ENCODE measurements at regions not wholly inside any gene's neighbourhood (a gene's known extent, or its start where the extent isn't known, plus 50 kb on each side); places are given as distances from the start of the nearest gene placed in this dataset.

DNA sequence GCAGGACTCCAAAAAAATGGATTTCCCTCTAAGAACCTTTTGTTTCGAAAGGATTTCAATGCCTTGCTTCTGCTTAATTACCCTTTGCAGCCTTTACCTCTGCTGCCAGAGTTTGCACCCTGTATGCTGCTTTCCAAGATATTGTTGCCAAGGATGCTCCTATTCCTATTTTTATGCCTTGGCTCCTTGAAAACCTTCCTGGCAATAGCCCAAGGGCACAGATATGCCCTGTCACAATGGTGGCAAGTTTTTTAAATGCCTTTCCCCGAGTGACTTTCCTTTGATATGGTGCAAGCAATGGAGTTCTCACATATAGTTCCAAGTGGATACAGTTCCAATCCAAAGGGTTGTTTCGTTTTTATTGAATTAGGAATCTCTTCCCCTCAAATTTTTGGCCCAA, 1983.0 kb downstream of the MRPL39 start:
- H3K9me3 ChIP-seq (ENCODE audit: control insufficient read depth in 4 of 4, low read length in 3 of 4): no peaks in the 10 kb centered on the region
- H3K36me3 ChIP-seq (ENCODE audit: control insufficient read depth in 4 of 4, insufficient read depth in 3 of 4, low read depth in 1 of 4, low read length in 3 of 4): no peaks in the 10 kb centered on the region
- H3K27ac ChIP-seq (ENCODE audit: low read depth in 1 of 2, low read length in 2 of 2): no peak overlapping the region
- 48% methylated on average over 3 of the region's 3 CpGs for WGBS
- H3K27me3 ChIP-seq (ENCODE audit: control insufficient read depth in 4 of 4, insufficient read depth in 4 of 4, low read length in 3 of 4): no peaks in the 10 kb centered on the region
- no peaks in the 10 kb centered on the region for H3K4me1 ChIP-seq (ENCODE audit: control insufficient read depth in 4 of 4, insufficient read depth in 4 of 4, low read length in 3 of 4)
- H3K9ac ChIP-seq (ENCODE audit: low read depth in 1 of 2, low read length in 2 of 2): no peak overlapping the region
- no peak for TF ChIP-seq TAF1 (conservative IDR thresholded peaks at IDR 0.05)
- TF ChIP-seq FOXA1 (IDR thresholded peaks at IDR 0.05): no peak
- TF ChIP-seq, protein P1, sequence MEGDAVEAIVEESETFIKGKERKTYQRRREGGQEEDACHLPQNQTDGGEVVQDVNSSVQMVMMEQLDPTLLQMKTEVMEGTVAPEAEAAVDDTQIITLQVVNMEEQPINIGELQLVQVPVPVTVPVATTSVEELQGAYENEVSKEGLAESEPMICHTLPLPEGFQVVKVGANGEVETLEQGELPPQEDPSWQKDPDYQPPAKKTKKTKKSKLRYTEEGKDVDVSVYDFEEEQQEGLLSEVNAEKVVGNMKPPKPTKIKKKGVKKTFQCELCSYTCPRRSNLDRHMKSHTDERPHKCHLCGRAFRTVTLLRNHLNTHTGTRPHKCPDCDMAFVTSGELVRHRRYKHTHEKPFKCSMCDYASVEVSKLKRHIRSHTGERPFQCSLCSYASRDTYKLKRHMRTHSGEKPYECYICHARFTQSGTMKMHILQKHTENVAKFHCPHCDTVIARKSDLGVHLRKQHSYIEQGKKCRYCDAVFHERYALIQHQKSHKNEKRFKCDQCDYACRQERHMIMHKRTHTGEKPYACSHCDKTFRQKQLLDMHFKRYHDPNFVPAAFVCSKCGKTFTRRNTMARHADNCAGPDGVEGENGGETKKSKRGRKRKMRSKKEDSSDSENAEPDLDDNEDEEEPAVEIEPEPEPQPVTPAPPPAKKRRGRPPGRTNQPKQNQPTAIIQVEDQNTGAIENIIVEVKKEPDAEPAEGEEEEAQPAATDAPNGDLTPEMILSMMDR (IDR thresholded peaks at IDR 0.05; ENCODE audit: low read depth, low read length, missing input control): no peak
- TF ChIP-seq ATF3 (IDR thresholded peaks at IDR 0.05): no peak
- no peak for TF ChIP-seq JUND (IDR thresholded peaks at IDR 0.05)
- no peak overlapping the region for H3K4me3 ChIP-seq (ENCODE audit: low read depth in 1 of 3, low read length in 3 of 3)
- DNase-seq (ENCODE audit: low spot score): no peak

GRCh38 chr21:23613014-23613413, 1994.3 kb downstream of the MRPL39 start:
- H3K4me1 ChIP-seq (ENCODE audit: control insufficient read depth in 4 of 4, insufficient read depth in 4 of 4, low read length in 3 of 4): no peaks in the 10 kb centered on the region
- no peaks in the 10 kb centered on the region for H3K27me3 ChIP-seq (ENCODE audit: control insufficient read depth in 4 of 4, insufficient read depth in 4 of 4, low read length in 3 of 4)
- no peak overlapping the region for H3K9ac ChIP-seq (ENCODE audit: low read depth in 1 of 2, low read length in 2 of 2)
- TF ChIP-seq RAD21 (IDR thresholded peaks at IDR 0.05): no peak
- no peak overlapping the region for H3K27ac ChIP-seq (ENCODE audit: low read depth in 1 of 2, low read length in 2 of 2)
- H3K36me3 ChIP-seq (ENCODE audit: control insufficient read depth in 4 of 4, insufficient read depth in 3 of 4, low read depth in 1 of 4, low read length in 3 of 4): no peaks in the 10 kb centered on the region
- 66% methylated on average over 4 of the region's 4 CpGs for WGBS
- peaks cover 0 to 2% (median 0%) of the 10 kb centered on the region in 4 donors for H3K9me3 ChIP-seq (ENCODE audit: control insufficient read depth in 4 of 4, low read length in 3 of 4)
- no peak overlapping the region for H3K4me3 ChIP-seq (ENCODE audit: low read depth in 1 of 3, low read length in 3 of 3)
- no peak for DNase-seq (ENCODE audit: low spot score)

- H3K4me1 ChIP-seq (ENCODE audit: control insufficient read depth in 4 of 4, insufficient read depth in 4 of 4, low read length in 3 of 4): no peaks in the 10 kb centered on the region
- no peaks in the 10 kb centered on the region for H3K36me3 ChIP-seq (ENCODE audit: control insufficient read depth in 4 of 4, insufficient read depth in 3 of 4, low read depth in 1 of 4, low read length in 3 of 4)
- no peak overlapping the region for H3K27ac ChIP-seq (ENCODE audit: low read depth in 1 of 2, low read length in 2 of 2)
- no peak overlapping the region for H3K4me3 ChIP-seq (ENCODE audit: low read depth in 1 of 3, low read length in 3 of 3)
- H3K9ac ChIP-seq (ENCODE audit: low read depth in 1 of 2, low read length in 2 of 2): no peak overlapping the region
- no peaks in the 10 kb centered on the region for H3K27me3 ChIP-seq (ENCODE audit: control insufficient read depth in 4 of 4, insufficient read depth in 4 of 4, low read length in 3 of 4)
- TF ChIP-seq FOXA1 (IDR thresholded peaks at IDR 0.05): no peak
- no peak for TF ChIP-seq SP1 (IDR thresholded peaks at IDR 0.05)
- TF ChIP-seq HNF4A (conservative IDR thresholded peaks at IDR 0.05): no peak
- TF ChIP-seq, protein P1 (IDR thresholded peaks at IDR 0.05; ENCODE audit: low read depth, low read length, missing input control): no peak
- TF ChIP-seq, protein P2, sequence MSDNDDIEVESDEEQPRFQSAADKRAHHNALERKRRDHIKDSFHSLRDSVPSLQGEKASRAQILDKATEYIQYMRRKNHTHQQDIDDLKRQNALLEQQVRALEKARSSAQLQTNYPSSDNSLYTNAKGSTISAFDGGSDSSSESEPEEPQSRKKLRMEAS (IDR thresholded peaks at IDR 0.05): no peak
- TF ChIP-seq, protein P3, sequence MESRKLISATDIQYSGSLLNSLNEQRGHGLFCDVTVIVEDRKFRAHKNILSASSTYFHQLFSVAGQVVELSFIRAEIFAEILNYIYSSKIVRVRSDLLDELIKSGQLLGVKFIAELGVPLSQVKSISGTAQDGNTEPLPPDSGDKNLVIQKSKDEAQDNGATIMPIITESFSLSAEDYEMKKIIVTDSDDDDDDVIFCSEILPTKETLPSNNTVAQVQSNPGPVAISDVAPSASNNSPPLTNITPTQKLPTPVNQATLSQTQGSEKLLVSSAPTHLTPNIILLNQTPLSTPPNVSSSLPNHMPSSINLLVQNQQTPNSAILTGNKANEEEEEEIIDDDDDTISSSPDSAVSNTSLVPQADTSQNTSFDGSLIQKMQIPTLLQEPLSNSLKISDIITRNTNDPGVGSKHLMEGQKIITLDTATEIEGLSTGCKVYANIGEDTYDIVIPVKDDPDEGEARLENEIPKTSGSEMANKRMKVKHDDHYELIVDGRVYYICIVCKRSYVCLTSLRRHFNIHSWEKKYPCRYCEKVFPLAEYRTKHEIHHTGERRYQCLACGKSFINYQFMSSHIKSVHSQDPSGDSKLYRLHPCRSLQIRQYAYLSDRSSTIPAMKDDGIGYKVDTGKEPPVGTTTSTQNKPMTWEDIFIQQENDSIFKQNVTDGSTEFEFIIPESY (IDR thresholded peaks at IDR 0.05): no peak
- no peak for TF ChIP-seq REST (IDR thresholded peaks at IDR 0.05)
- H3K9me3 ChIP-seq (ENCODE audit: control insufficient read depth in 4 of 4, low read length in 3 of 4): peaks cover 0 to 2% (median 0%) of the 10 kb centered on the region in 4 donors
- no peak for DNase-seq (ENCODE audit: low spot score)
- 76% methylated on average over 1 of the region's 1 CpG for WGBS
These were observed 1995.1 kb downstream of the MRPL39 start for GRCh38 chr21:23612210-23612609.
